ENCODE measurements at regions not wholly inside any gene's neighbourhood (a gene's known extent, or its start where the extent isn't known, plus 50 kb on each side); places are given as distances from the start of the nearest gene placed in this dataset.

GRCh38 chr3:163632722-163633121 is 1445.6 kb downstream of the SI start:
- no peak for DNase-seq
- intact Hi-C loops (cut with DNase I) = no loop called here
- Histone ChIP-seq H3K27ac (no peak overlapping the region), H3K36me3 (no peaks in the 10 kb centered on the region), H3K27me3 (no peaks in the 10 kb centered on the region), H3K4me1 (no peaks in the 10 kb centered on the region), H3K9me3 (no peaks in the 10 kb centered on the region), H3K4me3 (no peak overlapping the region)
- TF ChIP-seq POLR2A (IDR thresholded peaks at IDR 0.05) = no peak
- TF ChIP-seq CTCF (IDR thresholded peaks at IDR 0.05) = no peak
- ATAC-seq = no peak
- 41% methylated on average over 4 of the region's 5 CpGs for WGBS (ENCODE audit: insufficient coverage, low coverage, low lambda C conversion rate, missing lambda C conversion rate)

- TF ChIP-seq CTCF (IDR thresholded peaks at IDR 0.05) (no peak), POLR2A (IDR thresholded peaks at IDR 0.05) (no peak)
- Histone ChIP-seq H3K9me3 (no peaks in the 10 kb centered on the region), H3K36me3 (no peaks in the 10 kb centered on the region), H3K4me3 (no peak overlapping the region), H3K4me1 (no peaks in the 10 kb centered on the region), H3K27ac (no peak overlapping the region), H3K27me3 (no peaks in the 10 kb centered on the region)
- intact Hi-C loops (cut with DNase I) = no loop called here
- WGBS (ENCODE audit: insufficient coverage, low coverage, low lambda C conversion rate, missing lambda C conversion rate) = 91% methylated on average over 1 of the region's 3 CpGs
- no peak for DNase-seq
- ATAC-seq = no peak
Observed at GRCh38 chr3:163626753-163627152, 1451.5 kb downstream of the SI start.

- Histone ChIP-seq H3K4me1 (no peaks in the 10 kb centered on the region), H3K27ac (no peak overlapping the region), H3K36me3 (no peaks in the 10 kb centered on the region), H3K27me3 (no peaks in the 10 kb centered on the region), H3K9me3 (no peaks in the 10 kb centered on the region), H3K4me3 (no peak overlapping the region)
- DNase-seq = no peak
- 36% methylated on average over 3 of the region's 3 CpGs for WGBS (ENCODE audit: insufficient coverage, low coverage, low lambda C conversion rate, missing lambda C conversion rate)
- ATAC-seq = peak in 3 of 4 donors; percentile 25 to 75 (median 63)
- peak in 3 of 4 donors; percentile 21 to 46 (median 34) for TF ChIP-seq CTCF (IDR thresholded peaks at IDR 0.05)
- TF ChIP-seq POLR2A (IDR thresholded peaks at IDR 0.05) = no peak
- intact Hi-C loops (cut with DNase I) = no loop called here
Observed at GRCh38 chr3:163622384-163622783, 1455.9 kb downstream of the SI start.

- no peak for TF ChIP-seq CTCF (IDR thresholded peaks at IDR 0.05)
- no peak for TF ChIP-seq POLR2A (IDR thresholded peaks at IDR 0.05)
- no peaks in the 10 kb centered on the region for H3K9me3 ChIP-seq
- intact Hi-C loops (cut with DNase I) = no loop called here
Observed at GRCh38 chr3:163614886-163615285, 1463.4 kb downstream of the SI start.

GRCh38 chr3:163605915-163606314 is 1472.4 kb downstream of the SI start:
- no peaks in the 10 kb centered on the region for H3K36me3 ChIP-seq
- no peak overlapping the region for H3K4me3 ChIP-seq
- H3K27ac ChIP-seq = no peak overlapping the region
- no peaks in the 10 kb centered on the region for H3K9me3 ChIP-seq
- intact Hi-C loops (cut with DNase I) = no loop called here
- H3K4me1 ChIP-seq = no peaks in the 10 kb centered on the region
- no peak for ATAC-seq
- TF ChIP-seq POLR2A (IDR thresholded peaks at IDR 0.05) (no peak), CTCF (IDR thresholded peaks at IDR 0.05) (no peak)
- no peak for DNase-seq
- WGBS (ENCODE audit: insufficient coverage, low coverage, low lambda C conversion rate, missing lambda C conversion rate) = 67% methylated on average over 1 of the region's 1 CpG
- no peaks in the 10 kb centered on the region for H3K27me3 ChIP-seq

More at GRCh38 chr3:163614886-163615285, 1463.4 kb downstream of the SI start:
- no peak for DNase-seq
- H3K36me3 ChIP-seq = no peaks in the 10 kb centered on the region
- no peak overlapping the region for H3K4me3 ChIP-seq
- no peak for ATAC-seq
- H3K27ac ChIP-seq = no peak overlapping the region
- H3K4me1 ChIP-seq = no peaks in the 10 kb centered on the region
- H3K27me3 ChIP-seq = no peaks in the 10 kb centered on the region
